Left renal pelvis (tissue), 4 donors: ENCODE measurements at regions not wholly inside any gene's neighbourhood (a gene's known extent, or its start where the extent isn't known, plus 50 kb on each side); places are given as distances from the start of the nearest gene placed in this dataset.
"Not testable (repeated sequence)": the region's sequence is repeated elsewhere in the genome, so short reads cannot be mapped to it uniquely, and the experiment has no call there.

ENCODE experiments used
- DNase-seq, 4 donors: peaks; one replicate each; pipeline ENCODE4 v3.0.0-alpha.2; 2013; ENCODE audit warnings: low read depth in 4 of 4, low spot score in 3 of 4

GRCh38 chr12:131311279-131311722 is 357.6 kb downstream of the ADGRD1 start:
- DNase-seq: peak in 3 of 4 donors; percentile 5 to 21 (median 10)

- DNase-seq: no peak
These were observed 358.1 kb downstream of the ADGRD1 start for GRCh38 chr12:131311764-131312163.

- DNase-seq: not testable (repeated sequence)
These were observed 358.7 kb downstream of the ADGRD1 start for GRCh38 chr12:131312382-131312781.

- no peak for DNase-seq
These were observed 359.3 kb downstream of the ADGRD1 start for GRCh38 chr12:131312793-131313545.

- no peak for DNase-seq
These were observed 359.9 kb downstream of the ADGRD1 start for GRCh38 chr12:131313635-131314034.

- no peak for DNase-seq
These were observed 360.9 kb downstream of the ADGRD1 start for GRCh38 chr12:131314524-131315090.

- no peak for DNase-seq
These were observed 361.9 kb downstream of the ADGRD1 start for GRCh38 chr12:131315601-131316000.

GRCh38 chr12:131316388-131316787 is 362.7 kb downstream of the ADGRD1 start:
- no peak for DNase-seq

GRCh38 chr12:131318045-131318685 is 364.5 kb downstream of the ADGRD1 start:
- DNase-seq: no peak

- DNase-seq: no peak
These were observed 368.3 kb downstream of the ADGRD1 start for GRCh38 chr12:131321988-131322387.

GRCh38 chr12:131322460-131322859 is 368.8 kb downstream of the ADGRD1 start:
- not testable (repeated sequence) for DNase-seq

GRCh38 chr12:131323879-131324278 is 370.2 kb downstream of the ADGRD1 start:
- DNase-seq: no peak

- no peak for DNase-seq
These were observed 374.1 kb downstream of the ADGRD1 start for GRCh38 chr12:131327521-131328488.

GRCh38 chr12:131328861-131329845 is 375.4 kb downstream of the ADGRD1 start:
- not testable (repeated sequence) for DNase-seq

GRCh38 chr12:131330106-131330815 is 376.6 kb downstream of the ADGRD1 start:
- DNase-seq: no peak

GRCh38 chr12:131331148-131331750 is 377.5 kb downstream of the ADGRD1 start:
- no peak for DNase-seq

- no peak for DNase-seq
These were observed 378.5 kb downstream of the ADGRD1 start for GRCh38 chr12:131332224-131332623.

- no peak for DNase-seq
These were observed 377.8 kb upstream of the SFSWAP start for GRCh38 chr12:131333136-131333535.
